ENCODE measurements at regions not wholly inside any gene's neighbourhood (a gene's known extent, or its start where the extent isn't known, plus 50 kb on each side); places are given as distances from the start of the nearest gene placed in this dataset.

- Mint-ChIP-seq H3K27me3 (no peaks in the 10 kb centered on the region), H3K9me3 (no peaks in the 10 kb centered on the region), H3K27ac (no peak overlapping the region), H3K4me3 (no peak overlapping the region), H3K36me3 (ENCODE audit: low read depth) (no peaks in the 10 kb centered on the region), H3K4me1 (no peaks in the 10 kb centered on the region)
- ChIA-PET POLR2A (no interaction called here), CTCF (no interaction called here)
- no peak for DNase-seq
Measured at GRCh38 chr5:121704291-121704690, 147.4 kb upstream of the FTMT start.

- CTCF ChIA-PET, result no interaction called here
- Mint-ChIP-seq H3K27me3 (no peaks in the 10 kb centered on the region), H3K9me3 (peaks cover 3% of the 10 kb centered on the region), H3K4me3 (no peak overlapping the region), H3K4me1 (no peaks in the 10 kb centered on the region), H3K36me3 (ENCODE audit: low read depth) (no peaks in the 10 kb centered on the region), H3K27ac (no peak overlapping the region)
- no peak for DNase-seq
- POLR2A ChIA-PET, result no interaction called here
Measured at GRCh38 chr5:121706686-121707085, 145.0 kb upstream of the FTMT start.

GRCh38 chr5:121707178-121707577, 144.5 kb upstream of the FTMT start:
- CTCF ChIA-PET, result no interaction called here
- Mint-ChIP-seq H3K27me3 (no peaks in the 10 kb centered on the region), H3K4me1 (no peaks in the 10 kb centered on the region), H3K9me3 (peaks cover 3% of the 10 kb centered on the region), H3K4me3 (no peak overlapping the region), H3K27ac (no peak overlapping the region), H3K36me3 (ENCODE audit: low read depth) (no peaks in the 10 kb centered on the region)
- DNase-seq, result no peak
- POLR2A ChIA-PET, result no interaction called here

- Mint-ChIP-seq H3K27me3 (no peaks in the 10 kb centered on the region), H3K36me3 (ENCODE audit: low read depth) (no peaks in the 10 kb centered on the region), H3K4me1 (no peaks in the 10 kb centered on the region), H3K27ac (no peak overlapping the region), H3K9me3 (peaks cover 5% of the 10 kb centered on the region), H3K4me3 (no peak overlapping the region)
- DNase-seq, result no peak
- CTCF ChIA-PET, result no interaction called here
- POLR2A ChIA-PET, result no interaction called here
Measured at GRCh38 chr5:121711416-121711815, 140.3 kb upstream of the FTMT start.

- no peak for DNase-seq
- Mint-ChIP-seq H3K4me3 (no peak overlapping the region), H3K27ac (no peak overlapping the region), H3K9me3 (peaks cover 7% of the 10 kb centered on the region), H3K27me3 (no peaks in the 10 kb centered on the region), H3K36me3 (ENCODE audit: low read depth) (no peaks in the 10 kb centered on the region), H3K4me1 (no peaks in the 10 kb centered on the region)
- POLR2A ChIA-PET, result no interaction called here
- CTCF ChIA-PET, result no interaction called here
Measured at GRCh38 chr5:121719255-121719654, 132.4 kb upstream of the FTMT start.

GRCh38 chr5:121725450-121725849, 126.2 kb upstream of the FTMT start:
- no peaks in the 10 kb centered on the region for H3K27me3 Mint-ChIP-seq
- CTCF ChIA-PET, result no interaction called here
- H3K36me3 Mint-ChIP-seq (ENCODE audit: low read depth), result no peaks in the 10 kb centered on the region
- H3K27ac Mint-ChIP-seq, result no peak overlapping the region
- DNase-seq, result no peak
- H3K9me3 Mint-ChIP-seq, result peaks cover 11% of the 10 kb centered on the region
- POLR2A ChIA-PET, result no interaction called here
- H3K4me1 Mint-ChIP-seq, result no peaks in the 10 kb centered on the region
- H3K4me3 Mint-ChIP-seq, result no peak overlapping the region

- CTCF ChIA-PET, result no interaction called here
- Mint-ChIP-seq H3K27me3 (no peaks in the 10 kb centered on the region), H3K4me3 (no peak overlapping the region), H3K36me3 (ENCODE audit: low read depth) (no peaks in the 10 kb centered on the region), H3K4me1 (no peaks in the 10 kb centered on the region), H3K27ac (no peak overlapping the region), H3K9me3 (peaks cover 10% of the 10 kb centered on the region)
- DNase-seq, result no peak
- POLR2A ChIA-PET, result no interaction called here
Measured at GRCh38 chr5:121726991-121727390, 124.7 kb upstream of the FTMT start.

GRCh38 chr5:121731377-121731776, 120.3 kb upstream of the FTMT start:
- H3K9me3 Mint-ChIP-seq, result peaks cover 3% of the 10 kb centered on the region
- ChIA-PET POLR2A (no interaction called here), CTCF (no interaction called here)
- no peak overlapping the region for H3K4me3 Mint-ChIP-seq
- no peak for DNase-seq
- H3K4me1 Mint-ChIP-seq, result no peaks in the 10 kb centered on the region
- no peaks in the 10 kb centered on the region for H3K36me3 Mint-ChIP-seq (ENCODE audit: low read depth)
- H3K27me3 Mint-ChIP-seq, result no peaks in the 10 kb centered on the region
- H3K27ac Mint-ChIP-seq, result no peak overlapping the region

GRCh38 chr5:121735618-121736017, 116.1 kb upstream of the FTMT start:
- Mint-ChIP-seq H3K36me3 (ENCODE audit: low read depth) (no peaks in the 10 kb centered on the region), H3K27ac (no peak overlapping the region), H3K4me3 (no peak overlapping the region), H3K27me3 (no peaks in the 10 kb centered on the region), H3K4me1 (no peaks in the 10 kb centered on the region), H3K9me3 (no peaks in the 10 kb centered on the region)
- DNase-seq, result no peak
- ChIA-PET POLR2A (no interaction called here), CTCF (no interaction called here)

- Mint-ChIP-seq H3K4me1 (no peaks in the 10 kb centered on the region), H3K27me3 (no peaks in the 10 kb centered on the region), H3K27ac (no peak overlapping the region), H3K9me3 (no peaks in the 10 kb centered on the region), H3K4me3 (no peak overlapping the region), H3K36me3 (ENCODE audit: low read depth) (no peaks in the 10 kb centered on the region)
- no peak for DNase-seq
- CTCF ChIA-PET, result no interaction called here
- POLR2A ChIA-PET, result no interaction called here
Measured at GRCh38 chr5:121737120-121737519, 114.6 kb upstream of the FTMT start.

GRCh38 chr5:121741156-121741555, 110.5 kb upstream of the FTMT start:
- ChIA-PET CTCF (no interaction called here), POLR2A (no interaction called here)
- Mint-ChIP-seq H3K27ac (no peak overlapping the region), H3K36me3 (ENCODE audit: low read depth) (no peaks in the 10 kb centered on the region), H3K4me1 (no peaks in the 10 kb centered on the region), H3K9me3 (no peaks in the 10 kb centered on the region), H3K27me3 (no peaks in the 10 kb centered on the region), H3K4me3 (no peak overlapping the region)
- no peak for DNase-seq

- Mint-ChIP-seq H3K9me3 (no peaks in the 10 kb centered on the region), H3K27me3 (no peaks in the 10 kb centered on the region), H3K4me1 (no peaks in the 10 kb centered on the region), H3K4me3 (no peak overlapping the region), H3K36me3 (ENCODE audit: low read depth) (no peaks in the 10 kb centered on the region), H3K27ac (no peak overlapping the region)
- ChIA-PET POLR2A (no interaction called here), CTCF (no interaction called here)
- DNase-seq, result no peak
Measured at GRCh38 chr5:121744577-121744976, 107.1 kb upstream of the FTMT start.

- Mint-ChIP-seq H3K27ac (no peak overlapping the region), H3K4me1 (no peaks in the 10 kb centered on the region), H3K27me3 (no peaks in the 10 kb centered on the region), H3K36me3 (ENCODE audit: low read depth) (no peaks in the 10 kb centered on the region), H3K9me3 (no peaks in the 10 kb centered on the region), H3K4me3 (no peak overlapping the region)
- ChIA-PET CTCF (no interaction called here), POLR2A (no interaction called here)
- DNase-seq, result no peak
Measured at GRCh38 chr5:121745407-121745806, 106.3 kb upstream of the FTMT start.

- Mint-ChIP-seq H3K4me1 (no peaks in the 10 kb centered on the region), H3K27me3 (no peaks in the 10 kb centered on the region)
- no peak for DNase-seq
Measured at GRCh38 chr5:121746763-121747162, 104.9 kb upstream of the FTMT start.

GRCh38 chr5:121748686-121749085, 103.0 kb upstream of the FTMT start:
- Mint-ChIP-seq H3K4me1 (no peaks in the 10 kb centered on the region), H3K4me3 (no peak overlapping the region), H3K36me3 (ENCODE audit: low read depth) (no peaks in the 10 kb centered on the region), H3K27me3 (no peaks in the 10 kb centered on the region), H3K27ac (no peak overlapping the region), H3K9me3 (no peaks in the 10 kb centered on the region)
- POLR2A ChIA-PET, result no interaction called here
- no peak for DNase-seq
- CTCF ChIA-PET, result no interaction called here

More at GRCh38 chr5:121746763-121747162, 104.9 kb upstream of the FTMT start:
- ChIA-PET POLR2A (no interaction called here), CTCF (no interaction called here)
- H3K27ac Mint-ChIP-seq, result no peak overlapping the region
- no peaks in the 10 kb centered on the region for H3K9me3 Mint-ChIP-seq
- no peaks in the 10 kb centered on the region for H3K36me3 Mint-ChIP-seq (ENCODE audit: low read depth)
- no peak overlapping the region for H3K4me3 Mint-ChIP-seq

Data from activated CD4-positive, alpha-beta memory T cell treated with anti-CD3 and anti-CD28 coated beads, Interleukin-2, amount 10 ng/mL, durations not matched to agents 7 days and 5 days (primary cell).